ENCODE measurements at regions not wholly inside any gene's neighbourhood (a gene's known extent, or its start where the extent isn't known, plus 50 kb on each side); places are given as distances from the start of the nearest gene placed in this dataset.

GRCh38 chr10:121294630-121295029, 303.6 kb downstream of the FGFR2 start:
- Mint-ChIP-seq H3K36me3 (no peaks in the 10 kb centered on the region), H3K27me3 (no peaks in the 10 kb centered on the region), H3K4me1 (no peaks in the 10 kb centered on the region), H3K27ac (no peak overlapping the region), H3K4me3 (no peak overlapping the region), H3K9me3 (peaks cover 2% of the 10 kb centered on the region)
- CTCF ChIA-PET = no interaction called here
- DNase-seq = no peak

GRCh38 chr10:121296378-121296777, 301.9 kb downstream of the FGFR2 start:
- no peak overlapping the region for H3K27ac Mint-ChIP-seq

GRCh38 chr10:121296881-121297585, 301.2 kb downstream of the FGFR2 start:
- Mint-ChIP-seq H3K27ac (no peak overlapping the region), H3K36me3 (no peaks in the 10 kb centered on the region), H3K4me3 (no peak overlapping the region), H3K9me3 (peaks cover 2% of the 10 kb centered on the region), H3K27me3 (no peaks in the 10 kb centered on the region), H3K4me1 (no peaks in the 10 kb centered on the region)
- no peak for DNase-seq
- CTCF ChIA-PET = no interaction called here

More at GRCh38 chr10:121296378-121296777, 301.9 kb downstream of the FGFR2 start:
- Mint-ChIP-seq H3K27me3 (no peaks in the 10 kb centered on the region), H3K4me3 (no peak overlapping the region), H3K36me3 (no peaks in the 10 kb centered on the region), H3K9me3 (peaks cover 2% of the 10 kb centered on the region), H3K4me1 (no peaks in the 10 kb centered on the region)
- CTCF ChIA-PET = no interaction called here
- no peak for DNase-seq

GRCh38 chr10:121300723-121301122, 297.5 kb downstream of the FGFR2 start:
- Mint-ChIP-seq H3K4me3 (no peak overlapping the region), H3K36me3 (no peaks in the 10 kb centered on the region), H3K27me3 (no peaks in the 10 kb centered on the region), H3K4me1 (no peaks in the 10 kb centered on the region), H3K9me3 (peaks cover 3% of the 10 kb centered on the region), H3K27ac (no peak overlapping the region)
- no peak for DNase-seq
- CTCF ChIA-PET = no interaction called here

- peaks cover 4% of the 10 kb centered on the region for H3K9me3 Mint-ChIP-seq
- no peaks in the 10 kb centered on the region for H3K27me3 Mint-ChIP-seq
- H3K27ac Mint-ChIP-seq = no peak overlapping the region
- DNase-seq = no peak
- no peaks in the 10 kb centered on the region for H3K36me3 Mint-ChIP-seq
- H3K4me1 Mint-ChIP-seq = no peaks in the 10 kb centered on the region
- H3K4me3 Mint-ChIP-seq = no peak overlapping the region
- CTCF ChIA-PET = no interaction called here
Measured at GRCh38 chr10:121302541-121303180, 295.6 kb downstream of the FGFR2 start.

GRCh38 chr10:121303287-121303890, 294.9 kb downstream of the FGFR2 start:
- no peak for DNase-seq
- Mint-ChIP-seq H3K4me1 (no peaks in the 10 kb centered on the region), H3K27me3 (no peaks in the 10 kb centered on the region), H3K27ac (no peak overlapping the region), H3K36me3 (no peaks in the 10 kb centered on the region), H3K9me3 (peaks cover 4% of the 10 kb centered on the region), H3K4me3 (no peak overlapping the region)
- CTCF ChIA-PET = no interaction called here

DNA sequence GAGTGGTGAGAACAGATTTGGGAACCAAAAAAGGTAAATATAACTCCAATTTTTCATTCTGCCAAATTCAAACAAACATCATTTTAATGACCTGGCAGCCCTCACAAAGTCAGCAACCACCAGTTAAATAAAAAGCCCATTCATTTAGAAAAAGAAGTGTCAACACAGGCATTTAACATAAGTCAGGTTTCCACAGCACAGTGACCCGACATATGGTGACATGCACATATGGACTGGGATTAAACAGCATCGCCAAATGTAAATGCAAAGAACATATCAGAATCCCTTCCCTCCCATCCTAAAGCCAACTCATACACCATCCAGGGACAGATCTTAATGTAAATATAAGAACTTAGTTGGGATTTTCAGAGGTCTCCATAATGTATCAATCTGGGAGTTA, 293.2 kb downstream of the FGFR2 start:
- H3K27ac Mint-ChIP-seq = no peak overlapping the region
- H3K4me1 Mint-ChIP-seq = no peaks in the 10 kb centered on the region
- H3K27me3 Mint-ChIP-seq = no peaks in the 10 kb centered on the region
- H3K4me3 Mint-ChIP-seq = no peak overlapping the region
- peaks cover 4% of the 10 kb centered on the region for H3K9me3 Mint-ChIP-seq
- no peaks in the 10 kb centered on the region for H3K36me3 Mint-ChIP-seq
- DNase-seq = no peak
- CTCF ChIA-PET = no interaction called here

DNA sequence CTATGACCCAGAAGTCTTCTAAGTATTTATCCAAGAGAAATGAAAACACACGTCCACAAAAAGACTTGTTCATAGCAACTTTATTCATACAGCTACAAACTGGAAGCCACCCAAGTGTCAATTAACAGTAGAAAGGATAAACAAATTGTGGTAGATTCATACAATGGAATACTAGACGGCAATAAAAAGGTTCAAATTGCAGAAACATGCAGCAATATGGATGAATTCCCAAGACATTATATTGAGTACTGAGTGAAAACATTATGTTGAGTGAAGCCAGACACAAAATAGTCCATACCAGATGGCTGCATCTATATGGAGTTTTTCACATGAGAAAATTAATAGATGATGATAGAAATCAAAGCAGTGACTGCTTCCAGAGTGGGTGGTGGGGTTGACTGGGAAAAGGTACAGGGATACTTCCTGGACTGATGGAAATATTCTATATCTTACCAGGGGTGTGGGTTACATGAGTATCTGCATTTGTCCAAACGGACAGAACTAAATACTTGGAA, 292.0 kb downstream of the FGFR2 start:
- Mint-ChIP-seq H3K4me1 (no peaks in the 10 kb centered on the region), H3K27ac (no peak overlapping the region), H3K9me3 (peaks cover 4% of the 10 kb centered on the region), H3K4me3 (no peak overlapping the region), H3K36me3 (no peaks in the 10 kb centered on the region), H3K27me3 (no peaks in the 10 kb centered on the region)
- DNase-seq = no peak
- CTCF ChIA-PET = no interaction called here

GRCh38 chr10:121307411-121307980, 290.7 kb downstream of the FGFR2 start:
- Mint-ChIP-seq H3K36me3 (no peaks in the 10 kb centered on the region), H3K27me3 (no peaks in the 10 kb centered on the region), H3K4me3 (no peak overlapping the region), H3K9me3 (peaks cover 8% of the 10 kb centered on the region), H3K27ac (no peak overlapping the region), H3K4me1 (no peaks in the 10 kb centered on the region)
- CTCF ChIA-PET = no interaction called here
- no peak for DNase-seq

DNA sequence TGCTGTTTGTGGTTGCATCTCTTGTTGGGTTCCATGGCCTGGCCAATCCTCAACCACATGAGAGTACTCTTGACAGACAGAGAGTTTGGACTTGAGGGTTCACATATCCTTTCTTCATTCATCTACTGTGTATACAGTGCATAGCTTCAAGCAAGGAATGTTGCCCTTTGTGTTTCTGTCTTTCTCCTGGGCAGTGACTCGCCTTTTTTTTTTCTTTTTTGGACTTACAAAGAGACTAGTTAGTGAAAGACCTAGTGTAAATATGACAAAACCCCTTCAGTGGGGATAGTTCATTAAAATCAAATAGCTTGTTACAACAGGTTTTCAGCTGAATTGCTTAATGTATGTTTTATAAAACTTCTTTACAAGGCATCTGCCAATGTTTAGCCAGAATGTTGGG, 290.2 kb downstream of the FGFR2 start:
- peaks cover 8% of the 10 kb centered on the region for H3K9me3 Mint-ChIP-seq
- H3K27me3 Mint-ChIP-seq = no peaks in the 10 kb centered on the region
- CTCF ChIA-PET = no interaction called here
- H3K4me3 Mint-ChIP-seq = no peak overlapping the region
- H3K27ac Mint-ChIP-seq = no peak overlapping the region
- H3K36me3 Mint-ChIP-seq = no peaks in the 10 kb centered on the region
- no peak for DNase-seq
- no peaks in the 10 kb centered on the region for H3K4me1 Mint-ChIP-seq

GRCh38 chr10:121309164-121309563, 289.1 kb downstream of the FGFR2 start:
- no peak overlapping the region for H3K27ac Mint-ChIP-seq
- no peaks in the 10 kb centered on the region for H3K27me3 Mint-ChIP-seq
- H3K36me3 Mint-ChIP-seq = no peaks in the 10 kb centered on the region
- no peak overlapping the region for H3K4me3 Mint-ChIP-seq
- CTCF ChIA-PET = no interaction called here
- peaks cover 8% of the 10 kb centered on the region for H3K9me3 Mint-ChIP-seq
- no peak for DNase-seq
- H3K4me1 Mint-ChIP-seq = no peaks in the 10 kb centered on the region

DNA sequence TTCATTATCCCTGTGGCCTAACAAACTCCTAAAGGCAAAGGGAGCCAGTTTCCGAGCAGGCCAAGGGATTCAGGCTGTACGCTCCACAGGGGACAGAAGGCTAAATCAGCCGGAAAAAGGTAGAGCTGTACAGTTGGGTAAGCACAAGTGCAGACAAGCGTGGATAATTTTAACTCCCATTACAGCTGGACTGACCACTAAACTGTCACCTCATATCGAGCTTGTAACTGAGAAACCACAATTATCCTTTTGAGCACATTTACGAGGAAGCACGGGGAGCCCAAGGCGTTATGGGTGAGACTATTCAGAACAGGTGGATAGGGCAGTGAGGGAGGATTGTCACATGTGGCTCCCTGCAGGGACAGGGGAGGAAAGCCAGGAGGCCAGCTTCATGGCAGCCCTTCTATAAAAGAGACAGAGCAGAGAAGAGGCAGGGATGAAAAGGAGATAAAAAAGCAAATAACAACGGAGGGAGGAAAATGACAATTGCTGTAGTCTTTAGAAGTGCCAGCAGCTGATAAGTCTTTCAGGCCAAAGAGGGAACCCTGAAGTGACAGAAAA, 288.0 kb downstream of the FGFR2 start:
- peaks cover 5% of the 10 kb centered on the region for H3K9me3 Mint-ChIP-seq
- H3K27ac Mint-ChIP-seq = no peak overlapping the region
- H3K27me3 Mint-ChIP-seq = no peaks in the 10 kb centered on the region

GRCh38 chr10:121311812-121312443, 286.3 kb downstream of the FGFR2 start:
- H3K27ac Mint-ChIP-seq = no peak overlapping the region
- CTCF ChIA-PET = no interaction called here

More for the DNA sequence above, 288.0 kb downstream of the FGFR2 start:
- Mint-ChIP-seq H3K4me1 (no peaks in the 10 kb centered on the region), H3K36me3 (no peaks in the 10 kb centered on the region), H3K4me3 (no peak overlapping the region)
- DNase-seq = no peak
- CTCF ChIA-PET = no interaction called here

GRCh38 chr10:121312587-121312986, 285.7 kb downstream of the FGFR2 start:
- H3K9me3 Mint-ChIP-seq = peaks cover 5% of the 10 kb centered on the region
- no peaks in the 10 kb centered on the region for H3K27me3 Mint-ChIP-seq
- no peak overlapping the region for H3K4me3 Mint-ChIP-seq
- no peaks in the 10 kb centered on the region for H3K36me3 Mint-ChIP-seq
- no peak for DNase-seq
- H3K27ac Mint-ChIP-seq = no peak overlapping the region
- CTCF ChIA-PET = no interaction called here
- H3K4me1 Mint-ChIP-seq = no peaks in the 10 kb centered on the region

More at GRCh38 chr10:121311812-121312443, 286.3 kb downstream of the FGFR2 start:
- no peaks in the 10 kb centered on the region for H3K27me3 Mint-ChIP-seq
- DNase-seq = no peak
- H3K4me1 Mint-ChIP-seq = no peaks in the 10 kb centered on the region
- H3K36me3 Mint-ChIP-seq = no peaks in the 10 kb centered on the region
- H3K4me3 Mint-ChIP-seq = no peak overlapping the region
- peaks cover 5% of the 10 kb centered on the region for H3K9me3 Mint-ChIP-seq

Measured in activated naive CD4-positive, alpha-beta T cell treated with anti-CD3 and anti-CD28 coated beads, Interleukin-2, amount 10 ng/mL, durations not matched to agents 7 days and 5 days (primary cell).